GM12892 (cell line): ENCODE measurements at regions not wholly inside any gene's neighbourhood (a gene's known extent, or its start where the extent isn't known, plus 50 kb on each side); places are given as distances from the start of the nearest gene placed in this dataset.

ENCODE experiments used
- POLR2AphosphoS5 ChIP-seq: IDR thresholded peaks from 2 replicates; pipeline ENCODE4 v1.6.1; 2011; ENCODE audit warnings: low read depth, low read length, control low read depth
- TAF1 ChIP-seq: IDR thresholded peaks from 2 replicates; pipeline ENCODE4 v1.6.1; 2011; ENCODE audit warnings: low read depth, mild to moderate bottlenecking, control low read depth, low read length, borderline replicate concordance

- no peak for TF ChIP-seq TAF1
- no peak for TF ChIP-seq POLR2AphosphoS5
These were observed 306.0 kb upstream of the KCNJ16 start for GRCh38 chr17:69769050-69769449.
